Endothelial cell of umbilical vein (primary cell): ENCODE measurements at regions not wholly inside any gene's neighbourhood (a gene's known extent, or its start where the extent isn't known, plus 50 kb on each side); places are given as distances from the start of the nearest gene placed in this dataset.

ENCODE experiments used
- EZH2 ChIP-seq: IDR thresholded peaks from 2 replicates; pipeline ENCODE4 v1.6.1; 2012; ENCODE audit warnings: borderline replicate concordance, low read depth, mild to moderate bottlenecking, moderate library complexity, low read length, inconsistent platforms; ENCODE audit not compliant: severe bottlenecking
- FOS ChIP-seq: IDR thresholded peaks from 2 replicates; pipeline ENCODE4 v1.6.1; 2011; ENCODE audit warnings: mild to moderate bottlenecking, low read length, moderate library complexity, borderline replicate concordance; ENCODE audit not compliant: insufficient read depth
- GATA2 ChIP-seq: IDR thresholded peaks from 2 replicates; pipeline ENCODE4 v1.7.0; 2011; ENCODE audit warnings: low read depth, mild to moderate bottlenecking, moderate library complexity, mixed read lengths, low read length; ENCODE audit not compliant: insufficient read length, insufficient read depth
- JUN ChIP-seq: IDR thresholded peaks from 2 replicates; pipeline ENCODE4 v1.6.1; 2011; ENCODE audit warnings: borderline replicate concordance, low read depth; ENCODE audit not compliant: insufficient read length, insufficient read depth
- MAX ChIP-seq: IDR thresholded peaks from 2 replicates; pipeline ENCODE4 v1.6.1; 2011; ENCODE audit not compliant: insufficient read depth, insufficient read length
- MYC ChIP-seq: IDR thresholded peaks from one replicate; pipeline ENCODE4 v1.6.1; 2011; ENCODE audit warnings: mild to moderate bottlenecking, low read depth, low read length
- POLR2A ChIP-seq: IDR thresholded peaks from 2 replicates; pipeline ENCODE4 v1.6.1; 2012; ENCODE audit warnings: low read depth, mild to moderate bottlenecking, control low read depth, low read length
- POLR2AphosphoS5 ChIP-seq: IDR thresholded peaks from 2 replicates; pipeline ENCODE4 v1.6.1; 2012; ENCODE audit warnings: low read depth, mild to moderate bottlenecking, control low read depth, low read length, moderate library complexity; ENCODE audit not compliant: insufficient read depth
- TF ChIP-seq, protein P1 (sequence below), 2 donors: IDR thresholded peaks; 1 replicate in 1 of 2; 2 replicates in 1 of 2; pipeline ENCODE4 v1.5.1; 2011; ENCODE audit warnings: low read length in 2 of 2, mild to moderate bottlenecking in 2 of 2, moderate library complexity in 2 of 2, control low read depth in 1 of 2, inconsistent platforms in 1 of 2, low read depth in 1 of 2; ENCODE audit not compliant: insufficient read depth in 1 of 2; ENCODE audit errors: extremely low read depth in 1 of 2

- TF ChIP-seq, protein P1, sequence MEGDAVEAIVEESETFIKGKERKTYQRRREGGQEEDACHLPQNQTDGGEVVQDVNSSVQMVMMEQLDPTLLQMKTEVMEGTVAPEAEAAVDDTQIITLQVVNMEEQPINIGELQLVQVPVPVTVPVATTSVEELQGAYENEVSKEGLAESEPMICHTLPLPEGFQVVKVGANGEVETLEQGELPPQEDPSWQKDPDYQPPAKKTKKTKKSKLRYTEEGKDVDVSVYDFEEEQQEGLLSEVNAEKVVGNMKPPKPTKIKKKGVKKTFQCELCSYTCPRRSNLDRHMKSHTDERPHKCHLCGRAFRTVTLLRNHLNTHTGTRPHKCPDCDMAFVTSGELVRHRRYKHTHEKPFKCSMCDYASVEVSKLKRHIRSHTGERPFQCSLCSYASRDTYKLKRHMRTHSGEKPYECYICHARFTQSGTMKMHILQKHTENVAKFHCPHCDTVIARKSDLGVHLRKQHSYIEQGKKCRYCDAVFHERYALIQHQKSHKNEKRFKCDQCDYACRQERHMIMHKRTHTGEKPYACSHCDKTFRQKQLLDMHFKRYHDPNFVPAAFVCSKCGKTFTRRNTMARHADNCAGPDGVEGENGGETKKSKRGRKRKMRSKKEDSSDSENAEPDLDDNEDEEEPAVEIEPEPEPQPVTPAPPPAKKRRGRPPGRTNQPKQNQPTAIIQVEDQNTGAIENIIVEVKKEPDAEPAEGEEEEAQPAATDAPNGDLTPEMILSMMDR (IDR thresholded peaks at IDR 0.05; ENCODE audit: extremely low read depth in 1 of 2, insufficient read depth in 1 of 2, low read depth in 1 of 2, low read length in 2 of 2): no peak
- TF ChIP-seq POLR2A: no peak
- no peak for TF ChIP-seq EZH2
- no peak for TF ChIP-seq GATA2
- TF ChIP-seq MAX: no peak
- no peak for TF ChIP-seq POLR2AphosphoS5
- no peak for TF ChIP-seq JUN
- no peak for TF ChIP-seq FOS
- TF ChIP-seq MYC: no peak
These were observed 140.0 kb upstream of the RAD23B start for GRCh38 chr9:107142896-107143603.
